ENCODE measurements at regions not wholly inside any gene's neighbourhood (a gene's known extent, or its start where the extent isn't known, plus 50 kb on each side); places are given as distances from the start of the nearest gene placed in this dataset.

- H3F3A ChIP-seq (ENCODE audit: insufficient read depth, low read length, poor library complexity, severe bottlenecking), result no peaks in the 10 kb centered on the region
- no peak overlapping the region for H2AFZ ChIP-seq (ENCODE audit: low read depth, low read length)
- H3K27ac ChIP-seq (ENCODE audit: low read length), result no peak overlapping the region
- H3K36me3 ChIP-seq (ENCODE audit: insufficient read depth, low read length), result no peaks in the 10 kb centered on the region
- H3K79me2 ChIP-seq (replicated peaks; ENCODE audit: insufficient read depth, low read length), result no peaks in the 10 kb centered on the region
- no peak overlapping the region for H3K4me3 ChIP-seq (ENCODE audit: low read length)
- H3K9ac ChIP-seq (ENCODE audit: low read length), result no peak overlapping the region
- no peaks in the 10 kb centered on the region for H3K9me2 ChIP-seq (ENCODE audit: insufficient read depth, low read length)
- H3K9me3 ChIP-seq (ENCODE audit: low read length), result no peaks in the 10 kb centered on the region
- no peaks in the 10 kb centered on the region for H3K27me3 ChIP-seq (ENCODE audit: insufficient read depth, low read depth, low read length)
- no peak overlapping the region for H3K4me2 ChIP-seq (ENCODE audit: low read length)
- TF ChIP-seq EZH2 (IDR thresholded peaks at IDR 0.05; ENCODE audit: borderline replicate concordance, insufficient read depth, low read length, poor library complexity, severe bottlenecking) (no peak), SMC3 (conservative IDR thresholded peaks at IDR 0.05; ENCODE audit: poor library complexity) (no peak), EP300 (conservative IDR thresholded peaks at IDR 0.05; ENCODE audit: poor library complexity, severe bottlenecking) (no peak), RAD21 (conservative IDR thresholded peaks at IDR 0.05) (no peak), CTCF (IDR thresholded peaks at IDR 0.05; ENCODE audit: poor library complexity, severe bottlenecking) (no peak), TAF1 (IDR thresholded peaks at IDR 0.05; ENCODE audit: low read depth) (no peak), REST (IDR thresholded peaks at IDR 0.05; ENCODE audit: borderline replicate concordance) (no peak), MXI1 (conservative IDR thresholded peaks at IDR 0.05; ENCODE audit: poor library complexity, severe bottlenecking) (no peak), POLR2AphosphoS5 (IDR thresholded peaks at IDR 0.05) (no peak)
- H4K20me1 ChIP-seq (ENCODE audit: insufficient read depth), result no peaks in the 10 kb centered on the region
These were observed 99.4 kb upstream of the ZNF804A start for GRCh38 chr2:184498936-184499335.

- TF ChIP-seq POLR2AphosphoS5 (IDR thresholded peaks at IDR 0.05), result no peak
- TF ChIP-seq CTCF (IDR thresholded peaks at IDR 0.05; ENCODE audit: poor library complexity, severe bottlenecking), result no peak
- no peak for TF ChIP-seq TAF1 (IDR thresholded peaks at IDR 0.05; ENCODE audit: low read depth)
- no peak for TF ChIP-seq RAD21 (conservative IDR thresholded peaks at IDR 0.05)
- TF ChIP-seq EZH2 (IDR thresholded peaks at IDR 0.05; ENCODE audit: borderline replicate concordance, insufficient read depth, low read length, poor library complexity, severe bottlenecking), result no peak
- TF ChIP-seq REST (IDR thresholded peaks at IDR 0.05; ENCODE audit: borderline replicate concordance), result no peak
- no peak for TF ChIP-seq MXI1 (conservative IDR thresholded peaks at IDR 0.05; ENCODE audit: poor library complexity, severe bottlenecking)
- TF ChIP-seq SMC3 (conservative IDR thresholded peaks at IDR 0.05; ENCODE audit: poor library complexity), result no peak
- TF ChIP-seq EP300 (conservative IDR thresholded peaks at IDR 0.05; ENCODE audit: poor library complexity, severe bottlenecking), result no peak
- no peaks in the 10 kb centered on the region for H3K9me3 ChIP-seq (ENCODE audit: low read length)
- H3K9ac ChIP-seq (ENCODE audit: low read length), result no peak overlapping the region
- H3K79me2 ChIP-seq (replicated peaks; ENCODE audit: insufficient read depth, low read length), result no peaks in the 10 kb centered on the region
- H3K27ac ChIP-seq (ENCODE audit: low read length), result no peak overlapping the region
- no peaks in the 10 kb centered on the region for H4K20me1 ChIP-seq (ENCODE audit: insufficient read depth)
- H3K27me3 ChIP-seq (ENCODE audit: insufficient read depth, low read depth, low read length), result no peaks in the 10 kb centered on the region
- no peaks in the 10 kb centered on the region for H3F3A ChIP-seq (ENCODE audit: insufficient read depth, low read length, poor library complexity, severe bottlenecking)
- no peak overlapping the region for H2AFZ ChIP-seq (ENCODE audit: low read depth, low read length)
- no peak overlapping the region for H3K4me3 ChIP-seq (ENCODE audit: low read length)
- no peaks in the 10 kb centered on the region for H3K36me3 ChIP-seq (ENCODE audit: insufficient read depth, low read length)
- no peaks in the 10 kb centered on the region for H3K9me2 ChIP-seq (ENCODE audit: insufficient read depth, low read length)
- no peak overlapping the region for H3K4me2 ChIP-seq (ENCODE audit: low read length)
These were observed 94.1 kb upstream of the ZNF804A start for GRCh38 chr2:184504252-184504651.
